HL-60 (cell line): ENCODE measurements at regions not wholly inside any gene's neighbourhood (a gene's known extent, or its start where the extent isn't known, plus 50 kb on each side); places are given as distances from the start of the nearest gene placed in this dataset.

Source experiments
- CTCF ChIP-seq: IDR thresholded peaks from one replicate; pipeline ENCODE4 v1.5.1; 2011; ENCODE audit warnings: low read length, control low read depth, inconsistent platforms; ENCODE audit not compliant: insufficient read depth
- POLR2AphosphoS5 ChIP-seq: IDR thresholded peaks from 2 replicates; pipeline ENCODE4 v1.6.1; 2012; ENCODE audit warnings: low read depth

GRCh38 chr7:125074141-125074540 lies 144.5 kb upstream of the POT1 start:
- no peak for TF ChIP-seq CTCF
- no peak for TF ChIP-seq POLR2AphosphoS5
